Uterus (tissue), 2 donors: ENCODE measurements at regions not wholly inside any gene's neighbourhood (a gene's known extent, or its start where the extent isn't known, plus 50 kb on each side); places are given as distances from the start of the nearest gene placed in this dataset.

Source experiments
- POLR2A ChIP-seq, 2 donors: fragments of 450-650 bp; IDR thresholded peaks; one replicate each; pipeline ENCODE4 v1.6.1; 2016; ENCODE audit warnings: antibody characterized with exemption in 2 of 2, mild to moderate bottlenecking in 1 of 2, moderate library complexity in 1 of 2
- TF ChIP-seq, protein P1 (sequence below), 4 experiments: fragments of 200-600 bp in 2 of 4; fragments of 450-650 bp in 2 of 4; sonication (generic) in 2 of 4; IDR thresholded peaks; one replicate each; pipeline ENCODE4 v1.5.1; 2016 to 2019; ENCODE audit warnings: antibody characterized with exemption in 4 of 4, mild to moderate bottlenecking in 2 of 4, moderate library complexity in 1 of 4

DNA sequence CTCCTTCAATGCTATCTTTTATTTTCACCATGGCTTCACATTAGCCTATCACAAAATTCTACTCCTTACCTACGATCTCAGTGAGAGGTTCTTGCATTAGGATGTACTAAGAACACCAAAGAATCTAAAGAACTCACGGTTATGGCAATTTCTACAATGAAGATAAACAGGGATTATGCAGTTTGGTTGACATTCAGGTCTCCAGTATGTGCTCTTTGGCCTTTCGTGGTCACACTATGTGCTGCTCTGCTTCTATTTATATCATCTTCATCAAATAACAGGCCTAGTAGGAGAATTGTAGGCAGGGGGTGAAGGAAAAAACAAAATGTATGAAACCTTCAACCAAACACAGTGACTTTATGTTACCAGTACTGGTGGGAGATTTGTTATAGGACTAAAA, 194.0 kb upstream of the SAMSN1 start:
- TF ChIP-seq, protein P1, sequence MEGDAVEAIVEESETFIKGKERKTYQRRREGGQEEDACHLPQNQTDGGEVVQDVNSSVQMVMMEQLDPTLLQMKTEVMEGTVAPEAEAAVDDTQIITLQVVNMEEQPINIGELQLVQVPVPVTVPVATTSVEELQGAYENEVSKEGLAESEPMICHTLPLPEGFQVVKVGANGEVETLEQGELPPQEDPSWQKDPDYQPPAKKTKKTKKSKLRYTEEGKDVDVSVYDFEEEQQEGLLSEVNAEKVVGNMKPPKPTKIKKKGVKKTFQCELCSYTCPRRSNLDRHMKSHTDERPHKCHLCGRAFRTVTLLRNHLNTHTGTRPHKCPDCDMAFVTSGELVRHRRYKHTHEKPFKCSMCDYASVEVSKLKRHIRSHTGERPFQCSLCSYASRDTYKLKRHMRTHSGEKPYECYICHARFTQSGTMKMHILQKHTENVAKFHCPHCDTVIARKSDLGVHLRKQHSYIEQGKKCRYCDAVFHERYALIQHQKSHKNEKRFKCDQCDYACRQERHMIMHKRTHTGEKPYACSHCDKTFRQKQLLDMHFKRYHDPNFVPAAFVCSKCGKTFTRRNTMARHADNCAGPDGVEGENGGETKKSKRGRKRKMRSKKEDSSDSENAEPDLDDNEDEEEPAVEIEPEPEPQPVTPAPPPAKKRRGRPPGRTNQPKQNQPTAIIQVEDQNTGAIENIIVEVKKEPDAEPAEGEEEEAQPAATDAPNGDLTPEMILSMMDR (IDR thresholded peaks at IDR 0.05), result no peak
- TF ChIP-seq POLR2A (IDR thresholded peaks at IDR 0.05), result no peak
